ENCODE measurements at regions not wholly inside any gene's neighbourhood (a gene's known extent, or its start where the extent isn't known, plus 50 kb on each side); places are given as distances from the start of the nearest gene placed in this dataset.

- TF ChIP-seq, protein P1, sequence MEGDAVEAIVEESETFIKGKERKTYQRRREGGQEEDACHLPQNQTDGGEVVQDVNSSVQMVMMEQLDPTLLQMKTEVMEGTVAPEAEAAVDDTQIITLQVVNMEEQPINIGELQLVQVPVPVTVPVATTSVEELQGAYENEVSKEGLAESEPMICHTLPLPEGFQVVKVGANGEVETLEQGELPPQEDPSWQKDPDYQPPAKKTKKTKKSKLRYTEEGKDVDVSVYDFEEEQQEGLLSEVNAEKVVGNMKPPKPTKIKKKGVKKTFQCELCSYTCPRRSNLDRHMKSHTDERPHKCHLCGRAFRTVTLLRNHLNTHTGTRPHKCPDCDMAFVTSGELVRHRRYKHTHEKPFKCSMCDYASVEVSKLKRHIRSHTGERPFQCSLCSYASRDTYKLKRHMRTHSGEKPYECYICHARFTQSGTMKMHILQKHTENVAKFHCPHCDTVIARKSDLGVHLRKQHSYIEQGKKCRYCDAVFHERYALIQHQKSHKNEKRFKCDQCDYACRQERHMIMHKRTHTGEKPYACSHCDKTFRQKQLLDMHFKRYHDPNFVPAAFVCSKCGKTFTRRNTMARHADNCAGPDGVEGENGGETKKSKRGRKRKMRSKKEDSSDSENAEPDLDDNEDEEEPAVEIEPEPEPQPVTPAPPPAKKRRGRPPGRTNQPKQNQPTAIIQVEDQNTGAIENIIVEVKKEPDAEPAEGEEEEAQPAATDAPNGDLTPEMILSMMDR (optimal IDR thresholded peaks at IDR 0.05 in 1 of 3, IDR thresholded peaks at IDR 0.05 in 1 of 3, conservative IDR thresholded peaks at IDR 0.05 in 1 of 3; ENCODE audit: extremely low read depth in 1 of 3, insufficient read depth in 2 of 3, low read length in 3 of 3), result no peak
- TF ChIP-seq EZH2 (IDR thresholded peaks at IDR 0.05; ENCODE audit: low read length), result no peak
These were observed 310.9 kb downstream of the TDRD3 start for GRCh38 chr13:60707878-60708277.
